Fibroblast of lung (primary cell): ENCODE measurements at regions not wholly inside any gene's neighbourhood (a gene's known extent, or its start where the extent isn't known, plus 50 kb on each side); places are given as distances from the start of the nearest gene placed in this dataset.
"Not testable (repeated sequence)": the region's sequence is repeated elsewhere in the genome, so short reads cannot be mapped to it uniquely, and the experiment has no call there.

Experiments used
- CTCF ChIP-seq, 2 donors: IDR thresholded peaks in 1 of 2; conservative IDR thresholded peaks in 1 of 2; 1 replicate in 1 of 2; 2 replicates in 1 of 2; pipeline ENCODE4 v1.5.1; 2011 to 2012; ENCODE audit warnings: low read length in 2 of 2, control low read depth in 1 of 2, inconsistent platforms in 1 of 2, low read depth in 1 of 2, mild to moderate bottlenecking in 1 of 2
- EZH2 ChIP-seq: IDR thresholded peaks from 2 replicates; pipeline ENCODE4 v1.5.1; 2012; ENCODE audit warnings: low read length, control low read depth, mild to moderate bottlenecking; ENCODE audit errors: missing control alignments

- TF ChIP-seq CTCF (conservative IDR thresholded peaks at IDR 0.05 in 1 of 2, IDR thresholded peaks at IDR 0.05 in 1 of 2; ENCODE audit: low read depth in 1 of 2, low read length in 2 of 2); EZH2: not testable (repeated sequence)
Measured at GRCh38 chr4:97141332-97141731, 1001.9 kb downstream of the STPG2 start.
